Adipocyte (in vitro differentiated cells): ENCODE measurements at regions not wholly inside any gene's neighbourhood (a gene's known extent, or its start where the extent isn't known, plus 50 kb on each side); places are given as distances from the start of the nearest gene placed in this dataset.

Source experiments
- DNase-seq: peaks from one replicate; pipeline ENCODE4 v3.0.0-alpha.2; 2015; ENCODE audit warnings: low read depth
- H3K27me3 ChIP-seq: replicated peaks from 2 replicates; pipeline ENCODE4 v1.7.0; 2013; ENCODE audit warnings: mild to moderate bottlenecking, low read length, moderate library complexity; ENCODE audit not compliant: control insufficient read depth, insufficient read depth
- H3K36me3 ChIP-seq: 2 replicates; pipeline ENCODE4 v1.7.0; 2013; ENCODE audit warnings: low read length, mild to moderate bottlenecking, moderate library complexity; ENCODE audit not compliant: control insufficient read depth, insufficient read depth, severe bottlenecking
- H3K4me1 ChIP-seq: 2 replicates; pipeline ENCODE4 v1.7.0; 2013; ENCODE audit warnings: mild to moderate bottlenecking, low read length, moderate library complexity; ENCODE audit not compliant: control insufficient read depth, insufficient read depth
- H3K4me3 ChIP-seq: 2 replicates; pipeline ENCODE4 v1.7.0; 2013; ENCODE audit warnings: mild to moderate bottlenecking, low read length, moderate library complexity
- H3K9ac ChIP-seq: 2 replicates; pipeline ENCODE4 v1.7.0; 2013; ENCODE audit warnings: mild to moderate bottlenecking, low read length, moderate library complexity
- H3K9me3 ChIP-seq: 2 replicates; pipeline ENCODE4 v1.7.0; 2013; ENCODE audit warnings: mild to moderate bottlenecking, low read length, moderate library complexity; ENCODE audit not compliant: control insufficient read depth

GRCh38 chr4:156100651-156101050 is 147.0 kb upstream of the CTSO start:
- Histone ChIP-seq H3K9ac (no peak overlapping the region), H3K27me3 (no peaks in the 10 kb centered on the region), H3K4me3 (no peak overlapping the region), H3K36me3 (no peaks in the 10 kb centered on the region), H3K9me3 (no peaks in the 10 kb centered on the region), H3K4me1 (peaks cover 10% of the 10 kb centered on the region)
- no peak for DNase-seq

GRCh38 chr4:156098805-156099204 is 145.1 kb upstream of the CTSO start:
- H3K9me3 ChIP-seq, result no peaks in the 10 kb centered on the region
- peaks cover 10% of the 10 kb centered on the region for H3K4me1 ChIP-seq
- no peak for DNase-seq

GRCh38 chr4:156085100-156085499 is 131.4 kb upstream of the CTSO start:
- Histone ChIP-seq H3K9ac (no peak overlapping the region), H3K36me3 (no peaks in the 10 kb centered on the region), H3K4me3 (no peak overlapping the region), H3K9me3 (peaks cover 4% of the 10 kb centered on the region), H3K4me1 (no peaks in the 10 kb centered on the region), H3K27me3 (no peaks in the 10 kb centered on the region)
- no peak for DNase-seq

More at GRCh38 chr4:156098805-156099204, 145.1 kb upstream of the CTSO start:
- H3K4me3 ChIP-seq, result no peak overlapping the region
- H3K36me3 ChIP-seq, result no peaks in the 10 kb centered on the region
- no peak overlapping the region for H3K9ac ChIP-seq
- H3K27me3 ChIP-seq, result no peaks in the 10 kb centered on the region

- no peaks in the 10 kb centered on the region for H3K27me3 ChIP-seq
- DNase-seq, result no peak
- no peaks in the 10 kb centered on the region for H3K36me3 ChIP-seq
- no peaks in the 10 kb centered on the region for H3K4me1 ChIP-seq
- H3K9me3 ChIP-seq, result peaks cover 4% of the 10 kb centered on the region
- no peak overlapping the region for H3K4me3 ChIP-seq
- no peak overlapping the region for H3K9ac ChIP-seq
These were observed 130.7 kb upstream of the CTSO start for GRCh38 chr4:156084373-156084772.

GRCh38 chr4:156073976-156074375 is 120.3 kb upstream of the CTSO start:
- H3K36me3 ChIP-seq, result no peaks in the 10 kb centered on the region
- H3K4me3 ChIP-seq, result no peak overlapping the region
- peaks cover 3% of the 10 kb centered on the region for H3K9me3 ChIP-seq
- no peaks in the 10 kb centered on the region for H3K27me3 ChIP-seq
- H3K4me1 ChIP-seq, result no peaks in the 10 kb centered on the region
- H3K9ac ChIP-seq, result no peak overlapping the region
- DNase-seq, result no peak

GRCh38 chr4:156060661-156061060 is 107.0 kb upstream of the CTSO start:
- H3K4me1 ChIP-seq, result no peaks in the 10 kb centered on the region
- no peak overlapping the region for H3K9ac ChIP-seq
- no peak overlapping the region for H3K4me3 ChIP-seq
- H3K27me3 ChIP-seq, result no peaks in the 10 kb centered on the region
- H3K36me3 ChIP-seq, result no peaks in the 10 kb centered on the region
- no peaks in the 10 kb centered on the region for H3K9me3 ChIP-seq
- DNase-seq, result no peak

GRCh38 chr4:156053174-156053573 is 99.5 kb upstream of the CTSO start:
- H3K4me3 ChIP-seq, result no peak overlapping the region

GRCh38 chr4:156052116-156052515 is 98.5 kb upstream of the CTSO start:
- Histone ChIP-seq H3K4me3 (no peak overlapping the region), H3K9me3 (no peaks in the 10 kb centered on the region), H3K27me3 (no peaks in the 10 kb centered on the region), H3K36me3 (no peaks in the 10 kb centered on the region), H3K4me1 (no peaks in the 10 kb centered on the region), H3K9ac (no peak overlapping the region)
- DNase-seq, result no peak

More at GRCh38 chr4:156053174-156053573, 99.5 kb upstream of the CTSO start:
- H3K27me3 ChIP-seq, result no peaks in the 10 kb centered on the region
- no peak for DNase-seq
- no peaks in the 10 kb centered on the region for H3K36me3 ChIP-seq
- H3K9ac ChIP-seq, result no peak overlapping the region
- H3K9me3 ChIP-seq, result no peaks in the 10 kb centered on the region
- no peaks in the 10 kb centered on the region for H3K4me1 ChIP-seq

GRCh38 chr4:156038772-156039171 is 85.1 kb upstream of the CTSO start:
- Histone ChIP-seq H3K4me1 (no peaks in the 10 kb centered on the region), H3K27me3 (no peaks in the 10 kb centered on the region), H3K9me3 (no peaks in the 10 kb centered on the region), H3K9ac (no peak overlapping the region), H3K36me3 (no peaks in the 10 kb centered on the region), H3K4me3 (no peak overlapping the region)
- no peak for DNase-seq

GRCh38 chr4:156036496-156036895 is 82.8 kb upstream of the CTSO start:
- no peaks in the 10 kb centered on the region for H3K36me3 ChIP-seq
- H3K4me3 ChIP-seq, result no peak overlapping the region
- no peak overlapping the region for H3K9ac ChIP-seq
- no peaks in the 10 kb centered on the region for H3K27me3 ChIP-seq
- DNase-seq, result no peak
- H3K9me3 ChIP-seq, result no peaks in the 10 kb centered on the region
- no peaks in the 10 kb centered on the region for H3K4me1 ChIP-seq

- no peak for DNase-seq
- Histone ChIP-seq H3K27me3 (no peaks in the 10 kb centered on the region), H3K9ac (no peak overlapping the region), H3K4me1 (no peaks in the 10 kb centered on the region), H3K9me3 (no peaks in the 10 kb centered on the region), H3K36me3 (no peaks in the 10 kb centered on the region), H3K4me3 (no peak overlapping the region)
These were observed 76.0 kb upstream of the CTSO start for GRCh38 chr4:156029691-156030090.

GRCh38 chr4:156021298-156021697 is 67.6 kb upstream of the CTSO start:
- Histone ChIP-seq H3K4me3 (no peak overlapping the region), H3K9ac (no peak overlapping the region), H3K27me3 (no peaks in the 10 kb centered on the region), H3K4me1 (no peaks in the 10 kb centered on the region), H3K36me3 (no peaks in the 10 kb centered on the region), H3K9me3 (no peaks in the 10 kb centered on the region)
- DNase-seq, result no peak
